DND-41 (cell line): ENCODE measurements at regions not wholly inside any gene's neighbourhood (a gene's known extent, or its start where the extent isn't known, plus 50 kb on each side); places are given as distances from the start of the nearest gene placed in this dataset.

ENCODE experiments used
- ATAC-seq: fragments of 200-7000 bp; cut with Tn5 transposase; 3 replicates; pipeline ENCODE4 v1.9.1; 2021; ENCODE audit warnings: low read depth; ENCODE audit not compliant: insufficient read depth
- DNase-seq: peaks from one replicate; pipeline ENCODE4 v3.0.0-alpha.2; 2020
- H2AFZ ChIP-seq: 2 replicates; pipeline ENCODE4 v1.6.0; 2012; ENCODE audit warnings: low read depth, low read length
- H3K27ac ChIP-seq: 2 replicates; pipeline ENCODE4 v1.5.1; 2012; ENCODE audit warnings: low read length, inconsistent platforms
- H3K27me3 ChIP-seq: fragments of 200-600 bp; sonication (generic); 2 replicates; pipeline ENCODE4 v1.6.0; 2012; ENCODE audit warnings: low read length, mild to moderate bottlenecking, inconsistent platforms; ENCODE audit not compliant: insufficient read depth, poor library complexity
- H3K36me3 ChIP-seq: 2 replicates; pipeline ENCODE4 v1.5.1; 2012; ENCODE audit warnings: low read length, inconsistent platforms; ENCODE audit not compliant: insufficient read depth
- H3K4me1 ChIP-seq: 2 replicates; pipeline ENCODE4 v1.5.1; 2012; ENCODE audit warnings: mild to moderate bottlenecking, low read length; ENCODE audit not compliant: insufficient read depth
- H3K4me2 ChIP-seq: 2 replicates; pipeline ENCODE4 v1.6.0; 2012; ENCODE audit warnings: mild to moderate bottlenecking, moderate library complexity, low read length, inconsistent platforms; ENCODE audit not compliant: insufficient read depth
- H3K4me3 ChIP-seq, 2 experiments: fragments of 200-600 bp in 1 of 2; shearing (Covaris generic) in 1 of 2; 2 replicates each; pipeline ENCODE4 v1.5.1; 2012 to 2016; ENCODE audit warnings: inconsistent platforms in 2 of 2, low read length in 2 of 2, mild to moderate bottlenecking in 2 of 2, low read depth in 1 of 2, moderate library complexity in 1 of 2
- H3K79me2 ChIP-seq: 2 replicates; pipeline ENCODE4 v1.6.0; 2012; ENCODE audit warnings: low read length, inconsistent platforms; ENCODE audit not compliant: insufficient read depth
- H3K9ac ChIP-seq: 2 replicates; pipeline ENCODE4 v1.6.0; 2012; ENCODE audit warnings: low read depth, mild to moderate bottlenecking, inconsistent platforms, low read length, moderate library complexity
- H3K9me3 ChIP-seq: 2 replicates; pipeline ENCODE4 v1.5.1; 2012; ENCODE audit warnings: low read length, moderate library complexity, mild to moderate bottlenecking, inconsistent platforms; ENCODE audit not compliant: insufficient read depth, severe bottlenecking
- H4K20me1 ChIP-seq: 2 replicates; pipeline ENCODE4 v1.6.0; 2012; ENCODE audit warnings: low read length; ENCODE audit not compliant: insufficient read depth
- EZH2 ChIP-seq: IDR thresholded peaks from 3 replicates; pipeline ENCODE4 v1.6.1; 2012; ENCODE audit warnings: borderline replicate concordance, low read depth, mild to moderate bottlenecking, moderate library complexity, low read length, inconsistent platforms; ENCODE audit not compliant: severe bottlenecking
- TF ChIP-seq, protein P1 (sequence below): IDR thresholded peaks from 2 replicates; pipeline ENCODE4 v1.5.1; 2012; ENCODE audit warnings: borderline replicate concordance, low read length, moderate library complexity, mild to moderate bottlenecking; ENCODE audit not compliant: poor library complexity, severe bottlenecking; ENCODE audit errors: extremely low read depth

- TF ChIP-seq EZH2, result no peak
- TF ChIP-seq, protein P1, sequence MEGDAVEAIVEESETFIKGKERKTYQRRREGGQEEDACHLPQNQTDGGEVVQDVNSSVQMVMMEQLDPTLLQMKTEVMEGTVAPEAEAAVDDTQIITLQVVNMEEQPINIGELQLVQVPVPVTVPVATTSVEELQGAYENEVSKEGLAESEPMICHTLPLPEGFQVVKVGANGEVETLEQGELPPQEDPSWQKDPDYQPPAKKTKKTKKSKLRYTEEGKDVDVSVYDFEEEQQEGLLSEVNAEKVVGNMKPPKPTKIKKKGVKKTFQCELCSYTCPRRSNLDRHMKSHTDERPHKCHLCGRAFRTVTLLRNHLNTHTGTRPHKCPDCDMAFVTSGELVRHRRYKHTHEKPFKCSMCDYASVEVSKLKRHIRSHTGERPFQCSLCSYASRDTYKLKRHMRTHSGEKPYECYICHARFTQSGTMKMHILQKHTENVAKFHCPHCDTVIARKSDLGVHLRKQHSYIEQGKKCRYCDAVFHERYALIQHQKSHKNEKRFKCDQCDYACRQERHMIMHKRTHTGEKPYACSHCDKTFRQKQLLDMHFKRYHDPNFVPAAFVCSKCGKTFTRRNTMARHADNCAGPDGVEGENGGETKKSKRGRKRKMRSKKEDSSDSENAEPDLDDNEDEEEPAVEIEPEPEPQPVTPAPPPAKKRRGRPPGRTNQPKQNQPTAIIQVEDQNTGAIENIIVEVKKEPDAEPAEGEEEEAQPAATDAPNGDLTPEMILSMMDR, result no peak
- no peaks in the 10 kb centered on the region for H3K9me3 ChIP-seq
- H3K4me1 ChIP-seq, result no peaks in the 10 kb centered on the region
- no peaks in the 10 kb centered on the region for H3K36me3 ChIP-seq
- H3K4me2 ChIP-seq, result no peak overlapping the region
- no peaks in the 10 kb centered on the region for H3K79me2 ChIP-seq
- ATAC-seq (no peak), DNase-seq (no peak)
- no peak overlapping the region for H3K4me3 ChIP-seq
- H2AFZ ChIP-seq, result no peak overlapping the region
- no peaks in the 10 kb centered on the region for H4K20me1 ChIP-seq
- no peak overlapping the region for H3K27ac ChIP-seq
- no peak overlapping the region for H3K9ac ChIP-seq
- no peaks in the 10 kb centered on the region for H3K27me3 ChIP-seq
Measured at GRCh38 chr2:56715683-56716082, 531.9 kb downstream of the CCDC85A start.

DNA sequence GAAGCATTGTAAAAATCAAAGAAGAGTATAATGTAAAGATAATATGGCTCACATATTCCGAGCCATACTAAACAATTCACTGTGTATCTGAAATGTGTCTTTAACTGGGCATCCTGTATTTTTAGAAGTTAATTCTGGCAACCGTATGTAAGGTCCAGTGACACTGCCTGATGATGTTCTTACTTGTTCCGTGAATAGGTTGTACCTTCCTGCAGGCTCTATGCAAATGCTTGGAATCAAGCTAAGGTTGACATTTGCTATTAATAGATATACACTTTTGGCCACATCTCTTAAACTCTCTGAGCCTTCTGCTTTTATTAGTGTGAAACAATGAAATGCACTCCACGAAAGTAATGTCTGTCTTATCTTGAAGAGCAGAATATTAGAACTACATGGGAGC lies 534.6 kb downstream of the CCDC85A start:
- no peaks in the 10 kb centered on the region for H3K27me3 ChIP-seq
- no peaks in the 10 kb centered on the region for H3K9me3 ChIP-seq
- DNase-seq (no peak), ATAC-seq (no peak)
- no peaks in the 10 kb centered on the region for H3K4me1 ChIP-seq
- H3K9ac ChIP-seq, result no peak overlapping the region
- H3K36me3 ChIP-seq, result no peaks in the 10 kb centered on the region
- no peaks in the 10 kb centered on the region for H4K20me1 ChIP-seq
- no peak overlapping the region for H2AFZ ChIP-seq
- no peak overlapping the region for H3K4me2 ChIP-seq
- no peak overlapping the region for H3K27ac ChIP-seq
- H3K79me2 ChIP-seq, result no peaks in the 10 kb centered on the region
- TF ChIP-seq, protein P1, result no peak
- no peak for TF ChIP-seq EZH2
- H3K4me3 ChIP-seq, result no peak overlapping the region

- Histone ChIP-seq H3K4me2 (no peak overlapping the region), H3K27ac (no peak overlapping the region), H3K9me3 (peaks cover 7% of the 10 kb centered on the region), H3K4me1 (no peaks in the 10 kb centered on the region), H3K9ac (no peak overlapping the region), H2AFZ (no peak overlapping the region), H3K4me3 (no peak overlapping the region), H4K20me1 (no peaks in the 10 kb centered on the region), H3K36me3 (no peaks in the 10 kb centered on the region), H3K27me3 (no peaks in the 10 kb centered on the region), H3K79me2 (no peaks in the 10 kb centered on the region)
- ATAC-seq (no peak), DNase-seq (no peak)
- TF ChIP-seq, protein P1, result no peak
- TF ChIP-seq EZH2, result no peak
Measured at GRCh38 chr2:56729212-56729611, 545.4 kb downstream of the CCDC85A start.

- H4K20me1 ChIP-seq, result no peaks in the 10 kb centered on the region
- TF ChIP-seq, protein P1, result no peak
- no peak for TF ChIP-seq EZH2
Measured at GRCh38 chr2:56732946-56733345, 549.2 kb downstream of the CCDC85A start.

More at GRCh38 chr2:56732946-56733345, 549.2 kb downstream of the CCDC85A start:
- H3K9ac ChIP-seq, result no peak overlapping the region
- no peaks in the 10 kb centered on the region for H3K9me3 ChIP-seq
- H3K27me3 ChIP-seq, result no peaks in the 10 kb centered on the region
- no peak for ATAC-seq
- H3K79me2 ChIP-seq, result no peaks in the 10 kb centered on the region
- H3K4me2 ChIP-seq, result no peak overlapping the region
- H3K27ac ChIP-seq, result no peak overlapping the region
- H3K4me3 ChIP-seq, result no peak overlapping the region
- H2AFZ ChIP-seq, result no peak overlapping the region
- no peak for DNase-seq
- H3K36me3 ChIP-seq, result no peaks in the 10 kb centered on the region
- no peaks in the 10 kb centered on the region for H3K4me1 ChIP-seq
